HG03025 (cell line): ENCODE measurements at regions not wholly inside any gene's neighbourhood (a gene's known extent, or its start where the extent isn't known, plus 50 kb on each side); places are given as distances from the start of the nearest gene placed in this dataset.
"Not testable (repeated sequence)": the region's sequence is repeated elsewhere in the genome, so short reads cannot be mapped to it uniquely, and the experiment has no call there.

Source experiments
- ATAC-seq: cut with Tn5 transposase; IDR thresholded peaks from one replicate; pipeline ENCODE4 v1.9.1; 2021; ENCODE audit warnings: mild to moderate bottlenecking, moderate library complexity; ENCODE audit not compliant: unreplicated experiment, low FRiP score

DNA sequence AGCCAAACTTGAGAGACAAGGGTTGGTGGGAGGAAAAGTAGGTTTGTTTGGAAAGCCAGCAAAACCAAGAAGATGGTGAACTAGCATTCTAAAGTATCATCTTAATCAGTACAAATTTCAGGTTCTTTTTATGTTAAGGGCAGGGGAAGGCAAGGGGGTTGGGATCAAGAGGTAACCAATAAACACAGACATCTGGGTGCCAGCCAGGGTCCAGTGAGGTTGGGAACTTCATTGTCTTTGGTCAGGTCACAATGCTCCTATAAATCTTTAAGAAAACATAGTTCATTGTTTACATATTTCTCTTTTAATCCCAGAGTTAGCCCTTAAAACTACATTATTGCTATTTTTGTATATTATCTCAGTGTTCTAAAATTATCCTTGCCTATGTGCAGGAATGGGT lies 126.2 kb upstream of the NR5A2 start:
- no peak for ATAC-seq

DNA sequence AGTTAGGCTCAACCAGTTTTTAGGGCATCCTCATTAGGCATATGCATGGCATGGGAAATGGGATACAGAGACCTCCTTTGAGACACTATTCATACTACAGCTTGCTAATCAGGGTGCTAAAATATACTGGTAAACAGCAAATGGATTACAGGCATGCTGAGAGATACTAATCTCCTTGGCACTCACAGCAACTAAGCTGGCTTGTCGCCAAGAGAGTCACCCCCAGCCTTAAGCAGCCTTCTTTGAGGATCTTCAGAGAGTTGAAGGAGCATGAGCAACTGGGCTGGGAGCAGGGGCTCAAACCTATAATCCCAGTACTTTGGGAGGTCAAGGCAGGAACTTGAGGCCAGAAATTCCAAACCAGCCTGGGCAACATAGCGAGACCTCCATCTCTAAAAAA lies 120.1 kb upstream of the NR5A2 start:
- no peak for ATAC-seq

DNA sequence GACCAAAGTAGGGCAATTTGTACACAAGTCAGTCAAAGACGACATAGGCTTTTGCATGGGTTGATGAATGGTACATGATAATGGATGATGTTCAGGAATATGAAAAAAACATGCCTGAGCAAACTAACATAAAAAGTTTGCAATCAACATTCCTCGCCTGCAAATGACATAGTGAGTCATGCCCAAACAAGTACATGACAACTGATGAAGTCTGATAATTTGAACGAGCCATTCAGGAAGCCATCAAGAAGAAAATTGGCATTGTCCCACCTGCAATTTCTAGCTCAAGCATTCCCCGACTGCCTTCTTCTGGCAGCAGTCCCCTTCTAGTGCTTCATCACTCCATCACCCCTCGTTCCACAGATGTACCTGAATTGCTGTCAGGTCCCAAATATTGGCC lies 118.4 kb upstream of the NR5A2 start:
- no peak for ATAC-seq

DNA sequence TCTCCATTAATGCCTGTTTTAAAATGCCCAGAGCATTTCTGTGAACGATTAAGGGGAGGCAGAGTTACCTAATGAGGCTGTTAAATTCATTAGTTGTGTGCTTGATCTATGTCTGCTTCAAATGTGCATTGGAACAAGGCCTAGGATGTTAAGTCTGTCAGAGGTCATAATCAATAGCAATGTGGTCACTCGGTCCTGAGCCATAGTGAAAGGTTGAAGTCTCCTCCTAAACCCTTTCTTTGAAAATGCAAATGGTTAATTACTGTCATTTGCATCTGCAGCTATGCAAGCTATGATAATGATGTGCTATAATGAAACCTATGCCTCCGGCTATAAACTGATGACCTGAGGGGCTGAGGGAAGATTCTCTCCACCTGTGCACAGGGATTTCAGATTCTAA lies 114.2 kb upstream of the NR5A2 start:
- no peak for ATAC-seq

DNA sequence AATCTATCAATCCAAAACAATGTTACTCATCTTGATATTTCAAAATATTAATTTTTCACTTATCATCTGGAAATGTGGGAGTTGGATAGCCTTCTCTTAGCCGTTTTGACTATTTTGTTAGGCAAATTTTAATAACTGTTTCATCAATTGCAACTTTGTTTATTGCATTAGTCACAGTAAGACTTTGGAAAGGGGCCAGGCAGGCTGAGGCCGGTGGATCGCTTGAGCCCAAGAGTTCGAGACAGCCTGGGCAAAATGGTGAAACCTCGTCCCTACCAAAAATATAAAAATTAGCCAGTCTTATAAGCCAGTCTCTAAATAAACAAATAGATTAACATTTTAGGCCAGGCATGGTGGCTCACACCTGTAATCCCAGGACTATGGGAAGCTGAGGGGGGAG lies 113.0 kb upstream of the NR5A2 start:
- ATAC-seq: no peak

DNA sequence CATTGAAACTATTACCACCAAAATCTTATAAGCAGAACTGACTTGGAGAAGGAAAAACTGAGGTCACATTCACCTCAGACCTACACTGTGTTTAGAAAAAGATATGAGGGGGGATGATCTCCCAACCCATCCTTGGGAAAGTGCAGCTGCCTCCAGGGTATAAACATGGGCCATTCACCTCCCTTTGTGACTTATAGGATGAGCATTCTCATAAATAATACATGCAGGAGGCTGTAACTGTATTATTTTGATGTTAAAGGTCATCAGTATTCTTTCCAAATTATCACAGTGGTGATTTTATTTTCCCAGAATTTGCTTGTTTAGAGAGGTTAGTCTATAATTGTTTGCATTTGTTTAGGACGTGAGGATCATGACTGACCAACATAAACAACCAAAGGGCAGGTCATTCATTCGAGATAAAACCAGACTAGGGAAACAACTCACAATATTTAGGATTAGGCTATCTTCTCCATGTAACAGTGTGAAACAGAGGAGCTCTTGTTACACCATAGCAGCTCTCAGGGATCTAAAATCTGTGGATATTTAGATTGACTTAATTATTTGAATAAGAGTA lies 109.2 kb upstream of the NR5A2 start:
- ATAC-seq: no peak

DNA sequence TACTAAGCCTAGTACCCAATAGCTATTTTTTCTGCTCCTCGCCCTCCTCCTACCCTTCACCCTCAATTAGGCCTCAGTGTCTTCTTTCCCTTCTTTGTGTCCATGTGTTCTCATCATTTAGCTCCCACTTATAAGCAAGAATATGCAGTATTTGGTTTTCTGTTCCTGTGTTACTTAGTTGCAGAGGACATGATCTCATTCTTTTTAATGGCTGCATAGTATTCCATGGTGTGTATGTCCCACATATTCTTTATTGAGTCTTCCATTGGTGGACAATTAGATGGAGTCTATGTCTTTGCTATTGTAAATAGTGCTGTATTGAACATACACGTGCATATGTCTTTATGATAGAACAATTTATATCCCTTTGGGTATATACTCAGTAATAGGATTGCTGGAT lies 106.9 kb upstream of the NR5A2 start:
- no peak for ATAC-seq

DNA sequence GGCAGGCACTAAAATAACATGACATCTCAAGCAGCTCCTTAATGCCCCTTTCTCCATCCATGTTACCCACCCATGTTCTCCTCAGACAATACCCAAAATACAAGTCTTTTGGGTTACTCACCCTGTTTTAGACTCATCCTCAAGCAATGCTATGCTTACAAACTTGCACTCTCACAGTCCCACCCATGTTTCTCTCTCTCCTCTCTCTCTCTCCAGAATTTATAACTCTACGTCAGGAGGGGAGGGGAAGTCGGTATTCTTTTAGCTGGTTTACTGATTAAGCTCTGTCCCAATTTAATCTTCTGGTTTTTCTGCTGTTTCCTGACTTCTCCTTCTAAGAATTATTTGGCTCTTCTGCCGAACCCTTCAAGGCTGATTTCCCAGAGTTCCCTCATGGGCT lies 98.0 kb upstream of the NR5A2 start:
- ATAC-seq: no peak

DNA sequence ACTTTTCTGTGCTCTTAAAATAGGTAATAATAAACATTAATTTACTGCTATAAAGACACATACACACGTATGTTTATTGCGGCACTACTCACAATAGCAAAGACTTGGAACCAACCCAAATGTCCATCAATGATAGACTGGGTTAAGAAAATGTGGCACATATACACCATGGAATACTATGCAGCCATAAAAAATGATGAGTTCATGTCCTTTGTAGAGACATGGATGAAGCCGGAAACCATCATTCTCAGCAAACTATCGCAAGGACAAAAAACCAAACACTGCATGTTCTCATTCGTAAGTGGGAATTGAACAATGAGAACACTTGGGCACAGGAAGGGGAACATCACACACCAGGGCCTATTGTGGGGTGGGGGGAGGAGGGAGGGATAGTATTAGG lies 97.4 kb upstream of the NR5A2 start:
- ATAC-seq: not testable (repeated sequence)

DNA sequence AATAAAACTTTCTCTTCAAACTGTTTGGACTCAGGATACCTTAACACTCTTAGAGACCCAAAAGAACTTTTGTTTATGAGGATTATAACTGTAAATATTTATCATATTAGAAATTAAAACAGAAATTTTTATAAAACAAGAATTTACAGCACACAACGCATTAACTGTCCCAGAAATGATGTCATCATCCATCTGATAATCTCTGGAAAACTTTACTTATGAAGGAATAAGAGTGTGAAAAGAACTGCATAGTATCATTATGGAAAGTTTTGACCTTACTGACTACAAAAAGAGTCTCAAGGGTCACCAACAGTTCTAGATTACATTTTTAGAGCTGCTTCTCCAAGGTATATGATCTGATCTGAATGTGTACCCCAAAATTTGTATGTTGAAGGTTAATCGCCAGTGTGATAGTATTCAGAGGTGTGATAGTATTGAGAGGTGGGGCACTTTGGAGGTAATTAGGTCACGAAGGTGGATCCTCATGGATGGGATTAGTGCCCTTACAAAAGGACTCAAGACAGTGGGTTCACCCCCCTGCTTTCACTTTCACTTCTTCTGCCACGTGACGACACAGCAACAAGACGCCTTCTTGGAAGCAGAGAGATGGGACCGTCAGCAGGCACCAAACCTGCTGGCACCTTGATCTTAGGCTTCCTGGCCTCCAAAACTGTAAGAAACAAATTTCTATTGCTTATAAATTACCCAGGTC lies 95.7 kb upstream of the NR5A2 start:
- no peak for ATAC-seq

DNA sequence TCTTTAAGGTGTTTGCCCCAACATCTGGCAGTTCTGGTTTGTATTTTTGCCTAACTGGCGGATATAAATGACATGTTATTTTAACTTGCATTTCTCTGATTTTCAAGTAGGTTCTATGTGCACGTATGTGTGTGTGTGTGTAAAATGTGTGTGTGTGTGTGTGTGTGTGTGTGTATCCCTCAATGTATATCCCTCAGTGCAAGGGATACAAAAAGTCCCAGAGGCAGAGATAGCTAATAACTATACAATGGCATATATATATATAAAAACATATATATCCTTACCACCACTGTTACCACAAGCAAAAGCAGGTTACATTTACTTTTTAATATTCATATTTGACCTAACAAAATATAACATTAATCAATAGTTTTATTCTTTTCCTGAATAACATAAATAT lies 95.0 kb upstream of the NR5A2 start:
- no peak for ATAC-seq

DNA sequence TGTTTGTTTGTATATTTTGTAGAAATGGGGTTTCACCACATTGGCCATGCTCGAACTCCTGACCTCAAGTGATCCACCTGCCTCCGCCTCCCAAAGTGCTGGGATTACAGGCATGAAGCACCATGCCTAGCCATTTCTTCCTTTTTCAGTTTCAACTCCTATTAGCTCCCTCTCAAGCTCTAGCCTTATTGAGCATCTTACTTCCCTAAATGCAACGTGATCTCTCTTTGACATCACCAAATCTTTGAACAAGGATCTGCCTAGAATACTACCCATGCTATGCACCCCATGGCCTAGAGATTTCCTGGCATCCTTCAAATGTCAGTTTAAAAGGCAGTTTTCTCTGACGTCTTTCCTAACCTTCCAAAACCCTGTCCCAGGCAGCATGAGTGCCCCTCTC lies 91.1 kb upstream of the NR5A2 start:
- no peak for ATAC-seq

DNA sequence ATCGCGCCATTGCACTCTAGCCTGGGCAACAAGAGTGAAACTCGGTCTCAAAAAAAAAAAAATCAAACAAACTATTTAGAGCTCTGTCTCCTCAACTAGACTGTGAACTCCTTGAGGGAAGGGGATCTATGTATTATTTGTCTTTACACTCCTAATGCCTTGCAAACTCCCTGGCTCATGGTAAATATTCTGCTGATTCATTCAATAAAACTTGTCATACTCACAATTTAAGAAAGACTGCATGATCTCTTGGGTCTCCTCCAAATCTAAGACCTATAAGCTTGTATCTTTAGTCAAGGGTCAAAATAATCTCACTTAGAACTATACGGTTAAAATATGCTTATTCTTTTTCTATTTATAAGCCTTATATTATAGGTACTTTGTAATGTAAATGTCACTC lies 90.3 kb upstream of the NR5A2 start:
- ATAC-seq: no peak

DNA sequence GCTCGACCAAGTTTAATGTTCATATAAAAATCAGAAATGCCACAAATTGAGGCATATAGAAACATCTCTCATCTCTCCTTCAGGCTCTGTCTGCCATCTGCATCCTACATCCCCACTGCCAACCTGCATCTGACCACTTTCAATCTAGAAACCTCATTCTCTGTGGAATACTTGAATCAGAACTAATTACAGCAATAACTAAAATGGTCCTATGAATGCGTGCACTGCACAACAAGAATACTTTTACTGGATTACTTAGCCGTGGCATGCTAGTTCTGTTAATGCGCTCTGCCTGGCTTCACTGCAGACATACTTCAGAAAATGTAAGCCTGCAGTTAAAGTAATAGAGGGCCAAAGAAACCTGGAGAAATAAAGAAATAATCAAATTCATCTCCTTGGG lies 89.8 kb upstream of the NR5A2 start:
- ATAC-seq: no peak

DNA sequence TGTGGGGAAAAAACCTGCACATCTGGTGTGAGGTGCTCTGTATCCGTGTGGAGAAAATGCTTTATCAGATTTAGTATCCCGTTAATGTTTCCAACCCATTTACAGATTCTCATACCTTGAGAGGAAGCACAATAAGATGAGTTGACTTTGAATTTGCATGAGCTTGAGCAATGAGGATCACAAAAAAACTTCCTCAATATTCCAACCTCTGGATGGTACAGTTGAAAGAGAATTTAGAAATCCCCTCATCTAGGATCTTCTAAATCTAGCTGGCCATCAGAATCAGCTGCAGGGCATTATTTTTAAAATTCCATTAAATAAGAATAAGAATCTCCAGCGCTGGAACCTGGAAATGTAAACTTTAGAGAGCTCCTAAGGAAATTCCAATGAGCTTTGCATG lies 82.5 kb upstream of the NR5A2 start:
- no peak for ATAC-seq

DNA sequence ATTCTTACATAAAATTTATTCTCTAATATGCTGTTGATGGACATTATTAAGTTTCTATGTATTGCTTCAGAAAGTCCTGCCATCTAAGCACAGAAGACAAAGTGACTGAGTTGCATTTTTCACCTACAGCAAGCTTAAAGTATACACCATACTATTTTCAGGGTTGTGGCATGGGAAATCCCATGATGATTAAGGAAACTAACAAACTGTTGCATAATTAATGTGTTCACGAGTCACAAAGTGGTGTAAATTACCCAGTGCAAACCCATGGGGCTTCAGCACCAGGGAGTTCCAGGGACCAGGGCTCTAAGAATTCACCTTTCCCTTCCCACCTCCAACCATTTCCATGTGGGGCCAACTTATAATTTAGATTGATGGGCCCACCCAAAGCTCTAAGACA lies 81.9 kb upstream of the NR5A2 start:
- no peak for ATAC-seq

DNA sequence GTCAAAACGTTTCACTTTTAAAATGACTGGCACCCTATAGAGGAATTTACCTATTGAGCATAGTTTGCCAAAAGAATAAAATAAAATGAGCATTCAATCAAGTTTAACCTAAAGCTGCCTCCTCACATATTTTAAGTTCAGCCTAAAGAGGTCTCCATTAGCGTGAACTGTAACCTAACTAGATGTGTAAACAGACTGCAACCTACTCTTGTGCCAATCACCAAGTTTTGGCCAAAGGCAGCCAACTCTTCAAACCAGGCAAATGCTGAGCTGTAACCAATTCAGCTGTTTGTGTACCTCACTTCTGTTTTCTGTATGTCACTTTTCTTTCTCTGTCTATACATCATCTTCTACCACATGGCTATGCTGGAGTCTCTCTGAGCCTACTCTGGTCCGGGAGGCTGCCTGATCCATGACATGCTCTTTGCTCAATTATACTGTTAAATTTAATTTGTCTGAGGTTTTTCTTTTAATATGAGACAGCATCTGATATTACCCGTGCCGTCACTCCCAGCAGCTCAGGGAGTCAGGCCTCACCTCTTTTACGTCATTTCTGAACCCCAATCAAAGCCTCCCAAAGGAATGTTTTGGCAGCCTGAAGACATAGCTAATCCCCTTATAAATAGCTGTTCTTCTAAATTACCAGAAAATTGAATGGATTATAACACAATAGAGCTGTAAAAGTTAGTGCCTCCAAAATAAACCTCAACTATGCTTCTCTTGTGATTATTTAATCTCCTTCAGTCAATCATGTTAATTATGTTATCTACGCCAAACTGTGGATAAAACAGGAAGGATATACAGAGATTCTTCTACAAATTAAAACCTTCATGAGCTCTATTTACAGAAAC lies 81.0 kb upstream of the NR5A2 start:
- no peak for ATAC-seq

DNA sequence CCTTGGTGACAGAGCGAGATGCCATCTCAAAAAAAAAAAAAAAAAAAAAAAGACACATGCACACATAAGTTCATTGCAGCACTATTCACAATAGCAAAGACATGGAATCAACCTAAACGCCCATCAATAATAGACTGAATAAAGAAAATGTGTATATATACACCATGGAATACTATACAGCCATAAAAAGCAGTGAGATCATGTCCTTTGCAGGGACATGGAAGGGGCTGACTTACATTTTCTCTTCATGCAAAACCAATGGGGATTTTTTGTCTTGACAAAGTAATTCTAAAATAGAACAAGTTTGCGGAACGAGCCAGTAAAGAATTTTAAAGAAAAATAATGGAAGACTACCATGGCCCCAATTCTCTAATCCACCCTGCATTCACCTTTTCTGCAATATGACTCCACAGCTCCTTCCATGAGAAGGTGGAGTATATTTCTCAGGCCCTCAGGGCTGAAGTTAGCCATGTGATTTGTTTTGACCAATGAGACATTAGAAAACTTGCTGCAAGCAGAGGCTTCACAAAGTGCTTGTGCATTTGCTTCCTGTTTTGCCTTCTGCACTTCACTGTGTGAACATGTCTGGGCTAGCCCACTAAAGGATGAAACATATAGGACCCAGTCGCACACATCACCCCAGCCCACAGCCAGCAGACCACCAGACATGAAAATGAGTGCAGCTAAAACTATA lies 78.8 kb upstream of the NR5A2 start:
- no peak for ATAC-seq

DNA sequence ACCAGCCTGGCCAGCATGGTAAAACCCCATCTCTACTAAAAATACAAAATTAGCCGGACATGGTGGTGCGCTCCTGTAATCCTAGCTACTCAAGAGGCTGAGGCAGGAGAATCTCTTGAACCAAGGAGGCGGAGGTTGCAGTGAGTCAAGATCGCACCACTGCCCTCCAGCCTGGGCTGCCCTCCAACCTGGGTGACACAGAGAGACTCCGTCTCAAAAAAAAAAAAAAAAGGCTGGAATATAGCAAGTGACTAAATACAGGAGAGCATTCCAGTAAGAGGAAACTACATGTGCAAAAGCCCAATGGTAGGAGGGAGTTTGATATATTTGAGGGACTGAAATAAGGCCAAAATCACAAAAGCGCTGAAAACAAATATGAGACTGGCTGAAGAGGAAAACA lies 76.5 kb upstream of the NR5A2 start:
- not testable (repeated sequence) for ATAC-seq

DNA sequence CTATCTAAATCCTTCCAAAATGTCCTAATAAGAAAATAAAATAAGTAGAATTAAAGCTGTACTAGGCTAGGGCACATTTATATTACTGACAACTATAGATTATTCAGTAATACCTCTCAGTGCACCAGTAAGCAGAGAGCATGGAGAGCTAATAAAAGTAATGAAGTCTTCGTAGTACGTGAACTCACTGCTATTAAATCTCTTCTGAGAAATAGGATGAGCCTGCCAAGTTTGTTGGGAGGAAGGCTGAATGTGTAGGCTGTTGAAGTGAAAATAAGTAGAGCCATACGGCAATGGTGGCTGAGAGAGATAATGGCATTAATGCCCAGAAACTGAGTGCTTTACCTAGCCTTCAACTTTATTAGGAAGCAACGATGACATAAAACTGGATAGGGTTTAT lies 73.9 kb upstream of the NR5A2 start:
- no peak for ATAC-seq

DNA sequence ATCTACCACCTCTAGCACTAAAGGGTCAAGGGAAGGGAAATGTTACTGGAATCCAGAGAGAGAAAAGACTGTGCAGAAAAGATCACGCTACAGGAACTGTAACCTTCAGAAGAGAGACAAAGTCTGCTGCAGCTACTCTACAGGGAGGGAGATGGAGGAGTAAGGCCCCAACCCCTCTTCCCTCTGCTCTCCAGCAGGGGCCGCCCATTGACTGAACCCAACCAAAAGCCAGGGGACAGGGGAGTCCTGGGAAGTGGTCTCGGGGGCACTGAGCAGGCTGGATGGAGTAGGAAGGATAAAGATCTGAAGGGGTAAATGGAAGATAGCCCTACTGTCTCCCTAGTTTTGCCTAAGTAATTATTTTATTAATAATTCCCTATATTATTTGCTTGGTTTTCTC lies 72.8 kb upstream of the NR5A2 start:
- ATAC-seq: no peak
